SK-N-SH treated with all-trans-retinoic acid at 6 μM for 48 hours (cell line): ENCODE measurements at regions not wholly inside any gene's neighbourhood (a gene's known extent, or its start where the extent isn't known, plus 50 kb on each side); places are given as distances from the start of the nearest gene placed in this dataset.
A peak's percentile ranks its signal among the peaks of the same experiment; 100 is the strongest.

Experiments
- ARNTL ChIP-seq: fragments of 450-650 bp; formaldehyde crosslinking; IDR thresholded peaks from 2 replicates; pipeline ENCODE4 v1.5.0; 2020; ENCODE audit warnings: low read depth, mild to moderate bottlenecking, moderate library complexity, borderline replicate concordance
- CREB5 ChIP-seq: fragments of 250-450 bp; sonication (Bioruptor Pico); IDR thresholded peaks from 2 replicates; pipeline ENCODE4 v1.5.1; 2020; ENCODE audit warnings: low read depth, mild to moderate bottlenecking, moderate library complexity
- CSDC2 ChIP-seq: fragments of 250-450 bp; sonication (Bioruptor Pico); IDR thresholded peaks from 2 replicates; pipeline ENCODE4 v1.5.0; 2020; ENCODE audit warnings: mild to moderate bottlenecking, moderate library complexity
- GLIS3 ChIP-seq: fragments of 250-450 bp; sonication (Bioruptor Pico); IDR thresholded peaks from 2 replicates; pipeline ENCODE4 v1.5.0; 2020; ENCODE audit warnings: mild to moderate bottlenecking, moderate library complexity
- PATZ1 ChIP-seq: fragments of 250-450 bp; sonication (Bioruptor Pico); IDR thresholded peaks from 2 replicates; pipeline ENCODE4 v1.8.0; 2020; ENCODE audit warnings: mild to moderate bottlenecking, moderate library complexity, borderline replicate concordance
- PPARA ChIP-seq: fragments of 250-450 bp; sonication (Bioruptor Pico); IDR thresholded peaks from 2 replicates; pipeline ENCODE4 v1.5.0; 2020; ENCODE audit warnings: mild to moderate bottlenecking, borderline replicate concordance
- RARB ChIP-seq: fragments of 250-450 bp; sonication (Bioruptor Pico); IDR thresholded peaks from 2 replicates; pipeline ENCODE4 v1.8.0; 2021; ENCODE audit warnings: mild to moderate bottlenecking, moderate library complexity
- SNAI2 ChIP-seq: fragments of 250-450 bp; sonication (Bioruptor Pico); IDR thresholded peaks from 2 replicates; pipeline ENCODE4 v1.5.0; 2020; ENCODE audit warnings: mild to moderate bottlenecking, moderate library complexity
- TSHZ2 ChIP-seq: fragments of 250-450 bp; sonication (Bioruptor Pico); IDR thresholded peaks from 2 replicates; pipeline ENCODE4 v1.5.0; 2020; ENCODE audit warnings: mild to moderate bottlenecking, moderate library complexity
- ZFP3 ChIP-seq: fragments of 250-450 bp; sonication (Bioruptor Pico); IDR thresholded peaks from 2 replicates; pipeline ENCODE4 v1.5.0; 2020; ENCODE audit warnings: mild to moderate bottlenecking, moderate library complexity
- ZFP30 ChIP-seq: fragments of 450-650 bp; formaldehyde crosslinking; IDR thresholded peaks from 2 replicates; pipeline ENCODE4 v1.5.0; 2022; ENCODE audit warnings: mild to moderate bottlenecking, moderate library complexity
- ZNF70 ChIP-seq: fragments of 450-650 bp; formaldehyde crosslinking; IDR thresholded peaks from 2 replicates; pipeline ENCODE4 v1.5.0; 2020; ENCODE audit warnings: mild to moderate bottlenecking, moderate library complexity

- TF ChIP-seq ARNTL (CRISPR knock-in tag) = no peak
- TF ChIP-seq ZNF70 (CRISPR knock-in tag) = no peak
- no peak for TF ChIP-seq PPARA (CRISPR knock-in tag)
- TF ChIP-seq TSHZ2 = peak; percentile 57; the same call in 1 of the 2 replicates
- TF ChIP-seq PATZ1 = no peak
- TF ChIP-seq ZFP30 (CRISPR knock-in tag) = no peak
- TF ChIP-seq ZFP3 (CRISPR knock-in tag) = no peak
- no peak for TF ChIP-seq RARB (CRISPR knock-in tag)
- no peak for TF ChIP-seq CREB5
- TF ChIP-seq GLIS3 (CRISPR knock-in tag) = no peak
- TF ChIP-seq SNAI2 (CRISPR knock-in tag) = no peak
- no peak for TF ChIP-seq CSDC2 (CRISPR knock-in tag)
These were observed 459.6 kb upstream of the DPH6 start for GRCh38 chr15:36005542-36005941.
